WTC11 (cell line): ENCODE measurements at regions not wholly inside any gene's neighbourhood (a gene's known extent, or its start where the extent isn't known, plus 50 kb on each side); places are given as distances from the start of the nearest gene placed in this dataset.

Experiments
- GABPB1 ChIP-seq: sonication (generic); formaldehyde crosslinking; IDR thresholded peaks from 2 replicates; pipeline ENCODE4 v1.8.1; 2023; ENCODE audit warnings: mild to moderate bottlenecking, missing genetic modification reagents
- JUN ChIP-seq: sonication (generic); formaldehyde crosslinking; IDR thresholded peaks from 2 replicates; pipeline ENCODE4 v1.8.0; 2023; ENCODE audit warnings: mild to moderate bottlenecking, missing genetic modification reagents
- NR2C2 ChIP-seq: sonication (generic); formaldehyde crosslinking; IDR thresholded peaks from 2 replicates; pipeline ENCODE4 v1.8.0; 2022; ENCODE audit warnings: mild to moderate bottlenecking, missing genetic modification reagents
- TF ChIP-seq, protein P1 (sequence below): sonication (generic); formaldehyde crosslinking; IDR thresholded peaks from 2 replicates; pipeline ENCODE4 v1.8.1; 2023; ENCODE audit warnings: mild to moderate bottlenecking, moderate library complexity, missing genetic modification reagents
- TF ChIP-seq, protein P2 (sequence below): fragments of 200-600 bp; IDR thresholded peaks from 2 replicates; pipeline ENCODE4 v1.8.0; 2022; ENCODE audit warnings: antibody characterized with exemption

DNA sequence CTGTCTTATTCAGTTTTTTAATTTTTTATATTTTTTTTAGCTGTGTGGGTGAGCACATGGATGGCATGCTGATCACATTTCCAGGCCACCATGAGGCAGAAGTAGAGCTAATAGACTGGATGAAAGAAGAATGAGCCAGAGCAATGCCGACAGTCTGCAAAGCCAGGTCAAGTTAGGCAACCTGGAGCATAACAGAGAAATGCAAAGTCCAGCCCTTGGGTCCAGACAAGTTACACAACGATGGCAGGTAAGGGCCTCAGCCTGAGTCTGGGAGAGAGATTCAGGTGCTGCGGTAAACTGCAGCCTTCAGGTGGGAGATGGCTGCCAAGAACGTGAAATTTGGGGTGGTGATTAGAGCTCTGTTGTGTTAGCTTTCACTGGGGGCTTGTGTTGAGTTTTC lies 84.0 kb upstream of the CACNA2D3 start:
- TF ChIP-seq JUN (CRISPR knock-in tag) (no peak), GABPB1 (no peak), NR2C2 (CRISPR knock-in tag) (no peak)
- TF ChIP-seq, protein P1, sequence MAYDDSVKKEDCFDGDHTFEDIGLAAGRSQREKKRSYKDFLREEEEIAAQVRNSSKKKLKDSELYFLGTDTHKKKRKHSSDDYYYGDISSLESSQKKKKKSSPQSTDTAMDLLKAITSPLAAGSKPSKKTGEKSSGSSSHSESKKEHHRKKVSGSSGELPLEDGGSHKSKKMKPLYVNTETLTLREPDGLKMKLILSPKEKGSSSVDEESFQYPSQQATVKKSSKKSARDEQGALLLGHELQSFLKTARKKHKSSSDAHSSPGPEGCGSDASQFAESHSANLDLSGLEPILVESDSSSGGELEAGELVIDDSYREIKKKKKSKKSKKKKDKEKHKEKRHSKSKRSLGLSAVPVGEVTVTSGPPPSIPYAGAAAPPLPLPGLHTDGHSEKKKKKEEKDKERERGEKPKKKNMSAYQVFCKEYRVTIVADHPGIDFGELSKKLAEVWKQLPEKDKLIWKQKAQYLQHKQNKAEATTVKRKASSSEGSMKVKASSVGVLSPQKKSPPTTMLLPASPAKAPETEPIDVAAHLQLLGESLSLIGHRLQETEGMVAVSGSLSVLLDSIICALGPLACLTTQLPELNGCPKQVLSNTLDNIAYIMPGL (CRISPR knock-in tag): no peak
- TF ChIP-seq, protein P2, sequence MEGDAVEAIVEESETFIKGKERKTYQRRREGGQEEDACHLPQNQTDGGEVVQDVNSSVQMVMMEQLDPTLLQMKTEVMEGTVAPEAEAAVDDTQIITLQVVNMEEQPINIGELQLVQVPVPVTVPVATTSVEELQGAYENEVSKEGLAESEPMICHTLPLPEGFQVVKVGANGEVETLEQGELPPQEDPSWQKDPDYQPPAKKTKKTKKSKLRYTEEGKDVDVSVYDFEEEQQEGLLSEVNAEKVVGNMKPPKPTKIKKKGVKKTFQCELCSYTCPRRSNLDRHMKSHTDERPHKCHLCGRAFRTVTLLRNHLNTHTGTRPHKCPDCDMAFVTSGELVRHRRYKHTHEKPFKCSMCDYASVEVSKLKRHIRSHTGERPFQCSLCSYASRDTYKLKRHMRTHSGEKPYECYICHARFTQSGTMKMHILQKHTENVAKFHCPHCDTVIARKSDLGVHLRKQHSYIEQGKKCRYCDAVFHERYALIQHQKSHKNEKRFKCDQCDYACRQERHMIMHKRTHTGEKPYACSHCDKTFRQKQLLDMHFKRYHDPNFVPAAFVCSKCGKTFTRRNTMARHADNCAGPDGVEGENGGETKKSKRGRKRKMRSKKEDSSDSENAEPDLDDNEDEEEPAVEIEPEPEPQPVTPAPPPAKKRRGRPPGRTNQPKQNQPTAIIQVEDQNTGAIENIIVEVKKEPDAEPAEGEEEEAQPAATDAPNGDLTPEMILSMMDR: no peak
